IPS DF 6.9 (cell line): ENCODE measurements at regions not wholly inside any gene's neighbourhood (a gene's known extent, or its start where the extent isn't known, plus 50 kb on each side); places are given as distances from the start of the nearest gene placed in this dataset.
"Not testable (repeated sequence)": the region's sequence is repeated elsewhere in the genome, so short reads cannot be mapped to it uniquely, and the experiment has no call there.

Source experiments
- DNase-seq: peaks from one replicate; pipeline ENCODE4 v3.0.0-alpha.2; 2013; ENCODE audit warnings: low read depth, low spot score
- H3K27ac ChIP-seq: one replicate; pipeline ENCODE4 v1.5.1; 2013; ENCODE audit warnings: low read length, control low read depth
- H3K27me3 ChIP-seq: 2 replicates; pipeline ENCODE4 v1.6.1; 2013; ENCODE audit warnings: mild to moderate bottlenecking, low read length; ENCODE audit not compliant: control insufficient read depth, insufficient read depth
- H3K36me3 ChIP-seq: 2 replicates; pipeline ENCODE4 v1.6.1; 2013; ENCODE audit warnings: low read length; ENCODE audit not compliant: control insufficient read depth, insufficient read depth
- H3K4me1 ChIP-seq: 2 replicates; pipeline ENCODE4 v1.6.1; 2013; ENCODE audit warnings: low read length; ENCODE audit not compliant: control insufficient read depth, insufficient read depth
- H3K4me3 ChIP-seq: 2 replicates; pipeline ENCODE4 v1.5.1; 2013; ENCODE audit warnings: mild to moderate bottlenecking, low read length
- H3K9me3 ChIP-seq: 2 replicates; pipeline ENCODE4 v1.6.1; 2013; ENCODE audit warnings: low read length, inconsistent platforms; ENCODE audit not compliant: control insufficient read depth, insufficient read depth
- WGBS: extraction: QIAGEN DNeasy Blood & Tissue Kit; methylation state at CpG from one replicate; pipeline ENCODE4 v1.1.7; 2013; ENCODE audit warnings: mixed read lengths, missing lambda C conversion rate; ENCODE audit not compliant: insufficient read length, insufficient coverage; 5-methylcytosine and 5-hydroxymethylcytosine counted together

GRCh38 chr5:23132231-23132630 lies 279.1 kb upstream of the CDH12 start:
- no CpG with 5 or more reads among the region's 2 CpGs for WGBS
- no peak overlapping the region for H3K4me3 ChIP-seq

GRCh38 chr5:23112237-23112636 lies 259.1 kb upstream of the CDH12 start:
- no peak overlapping the region for H3K4me3 ChIP-seq
- H3K27ac ChIP-seq, result no peak overlapping the region
- no peaks in the 10 kb centered on the region for H3K27me3 ChIP-seq
- no peaks in the 10 kb centered on the region for H3K9me3 ChIP-seq
- no peaks in the 10 kb centered on the region for H3K36me3 ChIP-seq
- no peaks in the 10 kb centered on the region for H3K4me1 ChIP-seq
- no peak for DNase-seq

More at GRCh38 chr5:23132231-23132630, 279.1 kb upstream of the CDH12 start:
- no peaks in the 10 kb centered on the region for H3K27me3 ChIP-seq
- H3K4me1 ChIP-seq, result no peaks in the 10 kb centered on the region
- no peaks in the 10 kb centered on the region for H3K36me3 ChIP-seq
- no peak for DNase-seq
- H3K9me3 ChIP-seq, result no peaks in the 10 kb centered on the region
- no peak overlapping the region for H3K27ac ChIP-seq

DNA sequence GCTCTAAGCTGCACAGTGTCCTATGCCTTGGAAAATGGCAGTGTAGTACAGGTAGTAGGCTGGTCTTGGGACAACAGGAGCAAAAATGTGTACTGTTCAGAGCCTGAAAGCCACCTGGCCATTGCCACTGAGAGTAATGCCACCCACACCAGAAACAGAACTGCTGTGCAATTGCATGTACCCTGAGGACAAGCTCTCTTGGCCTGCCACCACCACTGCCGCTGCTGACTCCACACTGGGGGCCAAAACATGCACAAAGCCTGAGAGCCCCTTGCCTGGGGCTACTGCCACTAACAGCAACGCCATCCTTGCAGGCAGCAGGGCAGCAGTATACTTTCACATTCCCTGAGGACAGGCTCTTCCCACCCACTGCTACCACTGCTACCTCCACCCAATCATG lies 251.9 kb upstream of the CDH12 start:
- no peaks in the 10 kb centered on the region for H3K9me3 ChIP-seq

GRCh38 chr5:23103566-23103965 lies 250.4 kb upstream of the CDH12 start:
- no peaks in the 10 kb centered on the region for H3K9me3 ChIP-seq
- no CpG with 5 or more reads among the region's 1 CpG for WGBS
- H3K27me3 ChIP-seq, result no peaks in the 10 kb centered on the region
- no peak for DNase-seq
- no peak overlapping the region for H3K4me3 ChIP-seq
- no peak overlapping the region for H3K27ac ChIP-seq
- H3K4me1 ChIP-seq, result no peaks in the 10 kb centered on the region
- no peaks in the 10 kb centered on the region for H3K36me3 ChIP-seq

More for the DNA sequence above, 251.9 kb upstream of the CDH12 start:
- no peak overlapping the region for H3K4me3 ChIP-seq
- no peaks in the 10 kb centered on the region for H3K4me1 ChIP-seq
- no CpG with 5 or more reads among the region's 2 CpGs for WGBS
- H3K36me3 ChIP-seq, result no peaks in the 10 kb centered on the region
- no peaks in the 10 kb centered on the region for H3K27me3 ChIP-seq
- DNase-seq, result no peak
- H3K27ac ChIP-seq, result no peak overlapping the region

GRCh38 chr5:23095418-23095817 lies 242.3 kb upstream of the CDH12 start:
- not testable (repeated sequence) for H3K4me1 ChIP-seq, H3K9me3 ChIP-seq, H3K27me3 ChIP-seq, DNase-seq, H3K27ac ChIP-seq, H3K4me3 ChIP-seq, H3K36me3 ChIP-seq
- WGBS, result no CpG with 5 or more reads among the region's 7 CpGs

DNA sequence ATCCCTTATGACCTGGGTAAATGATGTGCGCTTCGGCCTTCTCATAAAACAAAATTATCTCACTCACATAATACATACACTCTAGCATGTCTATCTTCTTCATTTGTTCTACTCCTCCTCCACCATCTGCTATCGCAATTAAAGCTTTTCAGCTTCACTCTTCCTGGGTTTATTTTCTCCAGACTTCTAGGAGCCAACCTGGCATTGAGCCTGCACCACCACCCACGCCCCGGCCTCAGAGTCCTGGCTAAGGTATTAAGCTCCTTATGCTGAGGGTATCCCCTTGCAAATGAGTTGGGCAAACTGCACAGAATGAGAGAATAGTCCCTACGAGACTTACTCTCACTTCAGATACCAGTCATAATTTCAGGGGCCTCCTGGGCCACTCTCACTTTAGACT lies 236.1 kb upstream of the CDH12 start:
- Histone ChIP-seq H3K36me3 (no peaks in the 10 kb centered on the region), H3K27me3 (no peaks in the 10 kb centered on the region), H3K27ac (no peak overlapping the region), H3K4me3 (no peak overlapping the region), H3K9me3 (no peaks in the 10 kb centered on the region), H3K4me1 (no peaks in the 10 kb centered on the region)
- 100% methylated on average over 1 of the region's 6 CpGs for WGBS
- no peak for DNase-seq

- no peaks in the 10 kb centered on the region for H3K9me3 ChIP-seq
- no peak for DNase-seq
- no peaks in the 10 kb centered on the region for H3K4me1 ChIP-seq
- H3K27ac ChIP-seq, result no peak overlapping the region
- no peaks in the 10 kb centered on the region for H3K36me3 ChIP-seq
- H3K4me3 ChIP-seq, result no peak overlapping the region
- H3K27me3 ChIP-seq, result no peaks in the 10 kb centered on the region
- WGBS, result no CpG with 5 or more reads among the region's 3 CpGs
Measured at GRCh38 chr5:23084815-23085214, 231.7 kb upstream of the CDH12 start.

- no CpG with 5 or more reads among the region's 2 CpGs for WGBS
Measured at GRCh38 chr5:23072179-23072578, 219.0 kb upstream of the CDH12 start.

GRCh38 chr5:23071682-23072081 lies 218.5 kb upstream of the CDH12 start:
- no peak for DNase-seq
- H3K4me3 ChIP-seq, result no peak overlapping the region
- WGBS, result no CpG with 5 or more reads among the region's 3 CpGs
- no peaks in the 10 kb centered on the region for H3K9me3 ChIP-seq
- H3K4me1 ChIP-seq, result no peaks in the 10 kb centered on the region
- H3K27me3 ChIP-seq, result no peaks in the 10 kb centered on the region
- no peak overlapping the region for H3K27ac ChIP-seq
- no peaks in the 10 kb centered on the region for H3K36me3 ChIP-seq

More at GRCh38 chr5:23072179-23072578, 219.0 kb upstream of the CDH12 start:
- no peaks in the 10 kb centered on the region for H3K36me3 ChIP-seq
- H3K4me3 ChIP-seq, result no peak overlapping the region
- H3K9me3 ChIP-seq, result no peaks in the 10 kb centered on the region
- no peak for DNase-seq
- H3K27ac ChIP-seq, result no peak overlapping the region
- no peaks in the 10 kb centered on the region for H3K27me3 ChIP-seq
- H3K4me1 ChIP-seq, result no peaks in the 10 kb centered on the region

DNA sequence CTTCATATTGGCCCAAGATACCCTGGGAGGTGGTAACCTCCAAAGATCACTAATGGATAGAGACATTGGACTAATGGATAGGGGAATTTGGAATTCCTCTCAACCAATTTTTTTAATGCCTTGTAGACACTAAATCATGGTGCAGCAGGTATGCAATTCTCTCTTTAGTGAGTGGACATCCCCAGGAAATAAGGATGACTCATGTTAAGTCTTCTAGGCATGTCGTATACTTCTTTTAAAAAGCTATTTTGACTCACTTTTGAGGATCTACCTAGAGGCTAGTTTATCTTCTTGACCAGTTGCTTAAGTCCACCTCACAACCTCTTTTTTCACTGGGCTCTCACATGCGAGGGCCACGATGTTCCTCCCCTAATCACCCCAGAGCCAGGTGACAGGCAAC lies 211.6 kb upstream of the CDH12 start:
- no peak overlapping the region for H3K27ac ChIP-seq

DNA sequence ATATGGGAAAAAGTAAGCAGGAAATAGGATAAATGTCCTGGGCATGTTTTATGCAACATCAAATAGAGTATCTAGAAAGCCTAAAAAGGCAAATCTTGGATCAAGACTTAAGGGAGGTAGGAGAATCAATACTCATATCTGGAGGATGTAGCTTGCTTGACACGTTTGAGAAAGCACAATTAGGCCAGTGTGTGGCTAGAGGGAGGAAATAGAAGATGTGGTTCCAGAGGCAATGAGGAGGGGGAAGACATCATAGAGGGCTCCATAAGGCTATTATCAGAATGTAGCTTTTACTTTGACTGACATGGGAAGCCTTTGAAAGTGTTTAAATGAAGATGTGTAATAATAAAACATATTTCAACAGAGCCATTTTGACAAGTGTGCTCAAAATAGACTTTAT lies 200.7 kb upstream of the CDH12 start:
- H3K27me3 ChIP-seq, result no peaks in the 10 kb centered on the region
- no CpG with 5 or more reads among the region's 1 CpG for WGBS
- DNase-seq, result no peak
- no peaks in the 10 kb centered on the region for H3K4me1 ChIP-seq
- H3K9me3 ChIP-seq, result no peaks in the 10 kb centered on the region
- H3K4me3 ChIP-seq, result no peak overlapping the region
- no peaks in the 10 kb centered on the region for H3K36me3 ChIP-seq
- no peak overlapping the region for H3K27ac ChIP-seq

More for the DNA sequence above, 211.6 kb upstream of the CDH12 start:
- Histone ChIP-seq H3K4me1 (no peaks in the 10 kb centered on the region), H3K27me3 (no peaks in the 10 kb centered on the region), H3K36me3 (no peaks in the 10 kb centered on the region), H3K4me3 (no peak overlapping the region), H3K9me3 (no peaks in the 10 kb centered on the region)
- no peak for DNase-seq
- no CpG with 5 or more reads among the region's 3 CpGs for WGBS
